OCI-LY1 (cell line): ENCODE measurements at regions not wholly inside any gene's neighbourhood (a gene's known extent, or its start where the extent isn't known, plus 50 kb on each side); places are given as distances from the start of the nearest gene placed in this dataset.

Experiments
- H2AFZ ChIP-seq: fragments of 200-600 bp; sonication (generic), shearing (Covaris generic); 2 replicates; pipeline ENCODE4 v1.6.0; 2014; ENCODE audit warnings: antibody characterized with exemption, mild to moderate bottlenecking, low read length
- H3F3A ChIP-seq: fragments of 200-600 bp; sonication (generic), shearing (Covaris generic); 2 replicates; pipeline ENCODE4 v1.6.0; 2014; ENCODE audit warnings: mild to moderate bottlenecking, antibody characterized with exemption, low read length, moderate library complexity; ENCODE audit not compliant: insufficient read depth
- H3K27ac ChIP-seq: fragments of 200-600 bp; sonication (generic); 2 replicates; pipeline ENCODE4 v1.5.1; 2014; ENCODE audit warnings: low read length, mixed run types, mild to moderate bottlenecking, low read depth; ENCODE audit not compliant: poor library complexity, severe bottlenecking
- H3K27me3 ChIP-seq: fragments of 200-600 bp; sonication (generic); 2 replicates; pipeline ENCODE4 v1.6.0; 2014; ENCODE audit warnings: antibody characterized with exemption, mild to moderate bottlenecking, low read length, moderate library complexity; ENCODE audit not compliant: insufficient read depth
- H3K36me3 ChIP-seq: fragments of 200-600 bp; sonication (generic); 2 replicates; pipeline ENCODE4 v1.6.1; 2014; ENCODE audit warnings: mild to moderate bottlenecking, antibody characterized with exemption, low read length, moderate library complexity, mixed read lengths; ENCODE audit not compliant: insufficient read depth
- H3K4me1 ChIP-seq: fragments of 200-600 bp; sonication (generic); 2 replicates; pipeline ENCODE4 v1.5.1; 2014; ENCODE audit warnings: mild to moderate bottlenecking, low read length, moderate library complexity; ENCODE audit not compliant: insufficient read depth, severe bottlenecking
- H3K4me2 ChIP-seq: fragments of 200-600 bp; sonication (generic), shearing (Covaris generic); 2 replicates; pipeline ENCODE4 v1.6.1; 2014; ENCODE audit warnings: low read length
- H3K4me3 ChIP-seq: fragments of 200-600 bp; sonication (generic); 2 replicates; pipeline ENCODE4 v1.5.1; 2014; ENCODE audit warnings: low read length, low read depth, mild to moderate bottlenecking, mixed read lengths; ENCODE audit not compliant: poor library complexity, severe bottlenecking
- H3K79me2 ChIP-seq: fragments of 200-600 bp; shearing (Covaris generic); 2 replicates; pipeline ENCODE4 v1.6.1; 2016; ENCODE audit warnings: mixed run types, low read length, mixed read lengths; ENCODE audit not compliant: insufficient read depth
- H3K9ac ChIP-seq: fragments of 200-600 bp; sonication (generic), shearing (Covaris generic); 2 replicates; pipeline ENCODE4 v1.6.1; 2014; ENCODE audit warnings: mild to moderate bottlenecking, low read length, mixed read lengths
- H3K9me2 ChIP-seq: fragments of 200-600 bp; sonication (generic), shearing (Covaris generic); 2 replicates; pipeline ENCODE4 v1.6.1; 2014; ENCODE audit warnings: low read depth, mild to moderate bottlenecking, low read length, mixed read lengths
- H3K9me3 ChIP-seq: fragments of 200-600 bp; shearing (Covaris generic); 2 replicates; pipeline ENCODE4 v1.6.1; 2014; ENCODE audit warnings: low read length, mixed read lengths
- H4K20me1 ChIP-seq: fragments of 200-600 bp; sonication (generic), shearing (Covaris generic); 2 replicates; pipeline ENCODE4 v1.6.0; 2016; ENCODE audit warnings: mild to moderate bottlenecking, low read length; ENCODE audit not compliant: insufficient read depth
- CTCF ChIP-seq: fragments of 200-600 bp; sonication (generic), shearing (Covaris generic); IDR thresholded peaks from 2 replicates; pipeline ENCODE4 v1.5.1; 2017; ENCODE audit warnings: mild to moderate bottlenecking, antibody characterized with exemption, low read length, moderate library complexity, mixed read lengths
- EZH2 ChIP-seq: fragments of 200-600 bp; sonication (generic), shearing (Covaris generic); IDR thresholded peaks from 2 replicates; pipeline ENCODE4 v1.8.0; 2017; ENCODE audit warnings: borderline replicate concordance, mixed run types, mild to moderate bottlenecking, antibody characterized with exemption, low read length, moderate library complexity, mixed read lengths

GRCh38 chr4:138292321-138292720, 50.2 kb upstream of the SLC7A11 start:
- Histone ChIP-seq H3K36me3 (no peaks in the 10 kb centered on the region), H3K9me3 (no peaks in the 10 kb centered on the region), H3K27ac (no peak overlapping the region), H3K79me2 (no peaks in the 10 kb centered on the region), H3F3A (no peaks in the 10 kb centered on the region), H4K20me1 (no peaks in the 10 kb centered on the region), H3K27me3 (no peaks in the 10 kb centered on the region), H3K4me2 (no peak overlapping the region), H3K4me3 (no peak overlapping the region), H3K4me1 (no peaks in the 10 kb centered on the region), H3K9ac (no peak overlapping the region), H3K9me2 (no peaks in the 10 kb centered on the region), H2AFZ (no peak overlapping the region)
- no peak for TF ChIP-seq CTCF
- no peak for TF ChIP-seq EZH2
